ENCODE measurements at regions not wholly inside any gene's neighbourhood (a gene's known extent, or its start where the extent isn't known, plus 50 kb on each side); places are given as distances from the start of the nearest gene placed in this dataset.
"Not testable (repeated sequence)": the region's sequence is repeated elsewhere in the genome, so short reads cannot be mapped to it uniquely, and the experiment has no call there.

GRCh38 chr12:73632191-73632590 is 905.4 kb upstream of the ATXN7L3B start:
- H3K4me1 ChIP-seq (ENCODE audit: control insufficient read depth in 2 of 3, insufficient read depth in 2 of 3, low read depth in 1 of 3, low read length in 3 of 3): no peaks in the 10 kb centered on the region
- no peaks in the 10 kb centered on the region for H3K9me3 ChIP-seq (ENCODE audit: control insufficient read depth in 2 of 3, insufficient read depth in 1 of 3, low read length in 3 of 3)
- no peak overlapping the region for H3K27ac ChIP-seq (ENCODE audit: low read depth in 2 of 2, low read length in 2 of 2)
- H3K9ac ChIP-seq (ENCODE audit: low read length in 3 of 3): no peak overlapping the region
- no peak for FAIRE-seq
- H3K4me3 ChIP-seq (ENCODE audit: low read length in 3 of 3): no peak overlapping the region
- TF ChIP-seq CTCF (IDR thresholded peaks at IDR 0.05; ENCODE audit: borderline replicate concordance, extremely low read depth, insufficient read depth): no peak
- H3K27me3 ChIP-seq (ENCODE audit: control insufficient read depth, insufficient read depth, low read length): no peaks in the 10 kb centered on the region
- no peak for DNase-seq
- no peaks in the 10 kb centered on the region for H3K36me3 ChIP-seq (ENCODE audit: control insufficient read depth in 2 of 3, insufficient read depth in 3 of 3, low read length in 3 of 3)
- intact Hi-C loops (cut with DNase I): no loop called here

GRCh38 chr12:73632661-73633060 is 905.0 kb upstream of the ATXN7L3B start:
- Histone ChIP-seq H3K27ac (ENCODE audit: low read depth in 2 of 2, low read length in 2 of 2) (no peak overlapping the region), H3K4me3 (ENCODE audit: low read length in 3 of 3) (no peak overlapping the region), H3K9me3 (ENCODE audit: control insufficient read depth in 2 of 3, insufficient read depth in 1 of 3, low read length in 3 of 3) (no peaks in the 10 kb centered on the region), H3K9ac (ENCODE audit: low read length in 3 of 3) (no peak overlapping the region), H3K4me1 (ENCODE audit: control insufficient read depth in 2 of 3, insufficient read depth in 2 of 3, low read depth in 1 of 3, low read length in 3 of 3) (no peaks in the 10 kb centered on the region), H3K36me3 (ENCODE audit: control insufficient read depth in 2 of 3, insufficient read depth in 3 of 3, low read length in 3 of 3) (no peaks in the 10 kb centered on the region), H3K27me3 (ENCODE audit: control insufficient read depth, insufficient read depth, low read length) (no peaks in the 10 kb centered on the region)
- no peak for TF ChIP-seq CTCF (IDR thresholded peaks at IDR 0.05; ENCODE audit: borderline replicate concordance, extremely low read depth, insufficient read depth)
- no peak for FAIRE-seq
- DNase-seq: no peak
- intact Hi-C loops (cut with DNase I): no loop called here

GRCh38 chr12:73639397-73639796 is 898.2 kb upstream of the ATXN7L3B start:
- intact Hi-C loops (cut with DNase I): not testable (repeated sequence)

GRCh38 chr12:73656375-73656774 is 881.3 kb upstream of the ATXN7L3B start:
- FAIRE-seq (no peak), DNase-seq (no peak)
- Histone ChIP-seq H3K9ac (ENCODE audit: low read length in 3 of 3) (no peak overlapping the region), H3K27ac (ENCODE audit: low read depth in 2 of 2, low read length in 2 of 2) (no peak overlapping the region), H3K9me3 (ENCODE audit: control insufficient read depth in 2 of 3, insufficient read depth in 1 of 3, low read length in 3 of 3) (peaks cover 0 to 12% (median 0%) of the 10 kb centered on the region in 3 donors), H3K4me1 (ENCODE audit: control insufficient read depth in 2 of 3, insufficient read depth in 2 of 3, low read depth in 1 of 3, low read length in 3 of 3) (no peaks in the 10 kb centered on the region), H3K4me3 (ENCODE audit: low read length in 3 of 3) (no peak overlapping the region), H3K36me3 (ENCODE audit: control insufficient read depth in 2 of 3, insufficient read depth in 3 of 3, low read length in 3 of 3) (no peaks in the 10 kb centered on the region), H3K27me3 (ENCODE audit: control insufficient read depth, insufficient read depth, low read length) (no peaks in the 10 kb centered on the region)
- intact Hi-C loops (cut with DNase I): no loop called here
- TF ChIP-seq CTCF (IDR thresholded peaks at IDR 0.05; ENCODE audit: borderline replicate concordance, extremely low read depth, insufficient read depth): no peak

More at GRCh38 chr12:73639397-73639796, 898.2 kb upstream of the ATXN7L3B start:
- H3K36me3 ChIP-seq (ENCODE audit: control insufficient read depth in 2 of 3, insufficient read depth in 3 of 3, low read length in 3 of 3); DNase-seq; H3K27ac ChIP-seq (ENCODE audit: low read depth in 2 of 2, low read length in 2 of 2); FAIRE-seq; H3K9me3 ChIP-seq (ENCODE audit: control insufficient read depth in 2 of 3, insufficient read depth in 1 of 3, low read length in 3 of 3); H3K4me1 ChIP-seq (ENCODE audit: control insufficient read depth in 2 of 3, insufficient read depth in 2 of 3, low read depth in 1 of 3, low read length in 3 of 3); H3K27me3 ChIP-seq (ENCODE audit: control insufficient read depth, insufficient read depth, low read length); H3K4me3 ChIP-seq (ENCODE audit: low read length in 3 of 3); H3K9ac ChIP-seq (ENCODE audit: low read length in 3 of 3): not testable (repeated sequence)

All from kidney (tissue), 13 donors.